Duodenal mucosa (tissue), 2 donors: ENCODE measurements at regions not wholly inside any gene's neighbourhood (a gene's known extent, or its start where the extent isn't known, plus 50 kb on each side); places are given as distances from the start of the nearest gene placed in this dataset.

Source experiments
- H3K27ac ChIP-seq: one replicate; pipeline ENCODE4 v1.7.0; 2013; ENCODE audit warnings: low read depth, low read length
- H3K27me3 ChIP-seq, 2 donors: one replicate each; pipeline ENCODE4 v1.7.0; 2013; ENCODE audit warnings: low read length in 2 of 2, control low read depth in 1 of 2; ENCODE audit not compliant: insufficient read depth in 2 of 2, control insufficient read depth in 1 of 2
- H3K36me3 ChIP-seq, 2 donors: one replicate each; pipeline ENCODE4 v1.7.0; 2013; ENCODE audit warnings: low read length in 2 of 2, control low read depth in 1 of 2; ENCODE audit not compliant: insufficient read depth in 2 of 2, control insufficient read depth in 1 of 2
- H3K4me1 ChIP-seq, 2 donors: one replicate each; pipeline ENCODE4 v1.7.0; 2013; ENCODE audit warnings: low read length in 2 of 2, control low read depth in 1 of 2; ENCODE audit not compliant: insufficient read depth in 2 of 2, control insufficient read depth in 1 of 2
- H3K4me3 ChIP-seq, 2 donors: one replicate each; pipeline ENCODE4 v1.7.0; 2013; ENCODE audit warnings: low read length in 2 of 2, low read depth in 1 of 2
- H3K9ac ChIP-seq, 2 donors: one replicate each; pipeline ENCODE4 v1.7.0; 2013; ENCODE audit warnings: low read length in 2 of 2, low read depth in 1 of 2
- H3K9me3 ChIP-seq, 2 donors: one replicate each; pipeline ENCODE4 v1.7.0; 2013; ENCODE audit warnings: low read length in 2 of 2, control low read depth in 1 of 2; ENCODE audit not compliant: control insufficient read depth in 1 of 2

DNA sequence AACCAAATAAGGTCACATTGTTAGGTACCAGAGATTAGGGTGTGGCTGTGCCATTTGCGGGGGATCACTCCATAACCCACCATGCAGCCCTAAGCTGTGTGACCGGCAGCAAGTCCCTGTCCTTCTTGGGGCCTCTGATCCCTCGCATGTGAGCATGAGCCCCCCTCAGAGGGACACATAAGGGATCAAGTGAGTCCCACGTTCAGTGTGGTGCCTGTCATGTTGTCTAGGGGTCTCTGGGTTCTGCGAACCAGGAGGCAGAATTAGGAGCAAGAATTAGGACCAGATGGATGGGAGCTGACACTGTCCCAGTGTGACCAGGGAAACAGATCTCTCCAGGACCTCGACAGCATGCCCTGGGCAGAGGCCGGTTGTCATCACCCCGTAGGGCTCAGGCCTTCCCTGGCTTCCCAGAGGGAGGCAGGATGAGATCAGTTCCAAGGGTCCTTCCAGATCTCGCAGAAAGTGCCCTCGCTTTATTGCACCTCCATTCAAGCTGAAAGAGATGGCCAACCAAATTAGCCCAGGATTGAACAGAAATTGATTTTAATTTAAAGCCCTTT is 113.2 kb upstream of the OTOS start:
- peaks cover 10 to 15% of the 10 kb centered on the region in 2 donors for H3K4me1 ChIP-seq
- no peak overlapping the region for H3K9ac ChIP-seq
- H3K36me3 ChIP-seq: no peaks in the 10 kb centered on the region
- no peak overlapping the region for H3K4me3 ChIP-seq
- no peaks in the 10 kb centered on the region for H3K9me3 ChIP-seq
- peaks cover 0 to 2% of the 10 kb centered on the region in 2 donors for H3K27me3 ChIP-seq
- H3K27ac ChIP-seq: no peak overlapping the region

DNA sequence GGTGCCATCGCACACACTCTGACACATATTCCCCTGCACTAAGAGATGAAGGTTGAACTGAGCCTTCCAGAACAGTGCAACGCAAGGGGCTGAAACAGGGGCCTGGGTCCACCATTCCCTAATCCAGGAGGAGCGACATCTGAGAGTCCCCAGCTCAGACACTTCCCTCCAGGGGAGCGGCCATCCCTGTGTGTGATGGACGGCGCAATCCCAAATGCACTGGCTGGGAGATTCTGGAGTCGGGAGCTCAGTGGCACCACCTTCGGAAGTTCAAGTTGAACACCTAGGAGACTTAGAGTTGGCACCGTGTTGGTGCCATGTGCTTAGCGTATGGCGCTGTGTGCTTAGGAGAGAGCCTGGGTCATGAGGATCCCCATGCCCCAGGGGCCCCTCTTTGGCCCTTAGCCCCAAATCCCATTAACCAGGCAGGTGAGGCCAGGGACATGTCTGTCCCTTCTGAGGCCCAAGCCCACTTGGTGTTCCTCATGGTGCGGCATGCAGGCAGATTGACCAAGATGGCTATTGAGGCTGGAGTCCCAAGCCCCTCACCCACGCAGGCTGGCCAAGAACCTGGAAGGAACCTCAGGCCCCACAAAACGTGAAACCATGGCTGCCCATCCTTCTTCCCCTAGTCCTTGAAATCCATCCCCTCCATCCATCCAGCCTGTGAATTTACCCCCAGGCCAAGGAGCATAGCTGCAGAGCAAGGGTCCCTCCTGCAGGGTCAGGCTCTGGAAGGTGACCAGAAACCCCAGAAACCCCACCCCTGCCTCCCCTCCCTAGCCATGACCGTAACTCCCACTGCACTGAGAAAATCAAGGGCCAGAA is 114.1 kb upstream of the OTOS start:
- no peaks in the 10 kb centered on the region for H3K36me3 ChIP-seq
- no peak overlapping the region for H3K4me3 ChIP-seq
- H3K27ac ChIP-seq: no peak overlapping the region
- no peak overlapping the region for H3K9ac ChIP-seq
- H3K9me3 ChIP-seq: no peaks in the 10 kb centered on the region
- H3K4me1 ChIP-seq: peaks cover 10 to 15% of the 10 kb centered on the region in 2 donors
- peaks cover 0 to 2% of the 10 kb centered on the region in 2 donors for H3K27me3 ChIP-seq

DNA sequence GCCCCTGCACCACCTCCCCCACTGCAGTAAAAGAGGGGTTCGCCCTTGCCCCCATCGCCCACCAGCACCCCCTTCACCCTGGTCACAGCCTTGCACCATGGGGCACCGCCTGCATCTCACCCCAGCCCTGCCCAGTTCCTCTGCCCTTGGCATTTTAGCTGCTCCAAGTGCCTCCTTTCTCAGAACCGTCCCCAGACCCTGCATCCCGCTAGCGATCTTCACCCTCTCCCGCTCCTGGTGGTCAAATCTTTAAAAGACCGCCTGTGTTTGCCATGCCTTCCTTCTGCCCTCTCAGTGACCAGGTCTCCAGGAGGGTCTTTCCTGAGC is 114.7 kb upstream of the OTOS start:
- Histone ChIP-seq H3K36me3 (no peaks in the 10 kb centered on the region), H3K9ac (no peak overlapping the region), H3K9me3 (no peaks in the 10 kb centered on the region), H3K4me3 (no peak overlapping the region), H3K27ac (no peak overlapping the region), H3K27me3 (peaks cover 0 to 2% of the 10 kb centered on the region in 2 donors), H3K4me1 (peaks cover 10 to 15% of the 10 kb centered on the region in 2 donors)

DNA sequence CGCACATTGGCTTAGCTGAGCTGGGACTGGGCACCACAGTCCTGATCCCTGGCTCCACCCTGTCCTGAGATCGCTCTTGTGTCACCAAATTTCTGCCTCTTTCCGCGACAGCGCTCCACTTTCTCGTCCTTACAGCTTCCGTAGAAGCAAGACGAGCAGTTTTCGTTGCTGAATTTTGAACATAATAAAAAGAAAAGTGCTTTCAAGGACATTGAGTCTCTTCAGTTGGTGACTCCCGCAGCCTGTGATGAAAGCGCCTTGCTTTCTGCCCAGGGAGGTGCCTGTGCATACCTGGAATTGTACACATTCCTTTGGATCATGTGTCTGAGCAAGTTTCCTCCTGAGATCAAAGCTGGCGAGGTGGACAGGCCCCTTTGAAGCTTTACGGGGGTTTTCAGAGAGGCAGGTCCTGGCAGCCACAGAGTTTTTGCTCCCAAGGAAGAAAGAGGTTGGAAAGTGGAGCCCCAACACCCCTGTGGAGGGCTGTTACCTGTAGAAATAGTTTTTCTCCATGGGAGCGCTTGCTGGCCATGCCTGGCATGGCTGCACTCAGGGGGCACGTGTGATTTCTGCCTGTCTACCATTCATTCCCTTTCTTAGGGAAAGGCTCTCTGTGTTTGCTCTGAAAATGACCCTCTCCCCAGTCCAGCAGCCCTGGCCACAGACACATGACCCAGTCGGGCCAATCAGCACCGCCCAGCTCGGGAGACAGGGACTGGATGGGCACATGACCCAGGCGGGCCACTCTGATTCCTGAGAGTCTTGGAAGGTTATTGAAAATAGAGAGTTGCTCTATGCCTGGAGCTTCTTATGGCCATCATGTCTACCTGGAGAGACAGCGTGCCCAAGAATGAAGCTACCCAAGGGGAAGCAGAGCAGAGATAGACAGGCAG is 115.6 kb upstream of the OTOS start:
- H3K9me3 ChIP-seq: no peaks in the 10 kb centered on the region
- H3K27me3 ChIP-seq: peaks cover 0 to 2% of the 10 kb centered on the region in 2 donors
- H3K36me3 ChIP-seq: no peaks in the 10 kb centered on the region
- no peak overlapping the region for H3K27ac ChIP-seq
- peaks cover 3 to 7% of the 10 kb centered on the region in 2 donors for H3K4me1 ChIP-seq
- no peak overlapping the region for H3K4me3 ChIP-seq
- no peak overlapping the region for H3K9ac ChIP-seq

DNA sequence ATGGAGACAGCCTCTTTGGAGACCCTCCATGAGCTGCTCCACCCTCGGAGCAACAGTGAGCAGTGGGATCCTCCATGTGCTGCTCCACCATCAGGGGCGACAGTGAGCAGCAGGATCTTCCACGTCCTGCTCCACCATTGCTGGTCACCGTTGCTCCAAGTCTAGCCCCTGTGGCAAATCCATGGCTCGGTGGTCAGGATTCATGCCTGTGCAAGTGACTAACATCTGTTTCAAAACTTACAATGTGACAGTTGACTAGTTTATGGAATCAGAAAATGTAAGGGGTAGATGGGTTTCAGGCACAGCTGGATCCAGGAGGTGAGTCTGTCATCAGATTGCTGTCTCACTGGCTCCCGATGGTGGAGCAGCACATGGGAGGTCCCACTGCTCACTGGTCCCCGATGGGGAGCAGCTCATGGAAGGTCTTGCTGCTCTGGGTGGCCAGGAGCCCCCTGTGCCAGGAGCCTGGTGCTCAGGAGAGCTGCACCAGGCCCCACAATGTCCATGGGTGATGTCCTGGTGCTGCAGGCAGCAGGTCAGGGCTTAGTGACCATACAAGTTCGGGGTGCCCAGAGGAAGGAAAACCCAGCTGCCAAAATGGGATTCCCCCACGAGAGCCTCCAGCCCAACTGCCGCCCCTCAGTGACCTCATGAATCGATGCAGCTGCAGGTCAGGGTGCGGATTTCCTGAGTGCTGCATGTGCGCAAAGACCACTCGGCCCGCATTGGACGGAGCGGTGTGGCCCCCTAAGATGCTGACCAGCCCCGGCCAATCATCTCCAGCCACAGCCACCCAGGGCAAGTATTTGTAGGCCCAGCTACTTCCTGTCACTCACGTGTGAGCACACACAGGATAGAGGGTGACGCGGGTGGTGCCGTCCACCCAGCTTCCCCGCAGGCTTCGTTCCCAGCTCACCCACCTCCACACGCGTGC is 116.5 kb upstream of the OTOS start:
- Histone ChIP-seq H3K4me1 (no peaks in the 10 kb centered on the region), H3K9me3 (peaks cover 0 to under 1% of the 10 kb centered on the region in 2 donors), H3K9ac (no peak overlapping the region), H3K4me3 (no peak overlapping the region), H3K27me3 (peaks cover 0 to 2% of the 10 kb centered on the region in 2 donors), H3K36me3 (no peaks in the 10 kb centered on the region), H3K27ac (no peak overlapping the region)

DNA sequence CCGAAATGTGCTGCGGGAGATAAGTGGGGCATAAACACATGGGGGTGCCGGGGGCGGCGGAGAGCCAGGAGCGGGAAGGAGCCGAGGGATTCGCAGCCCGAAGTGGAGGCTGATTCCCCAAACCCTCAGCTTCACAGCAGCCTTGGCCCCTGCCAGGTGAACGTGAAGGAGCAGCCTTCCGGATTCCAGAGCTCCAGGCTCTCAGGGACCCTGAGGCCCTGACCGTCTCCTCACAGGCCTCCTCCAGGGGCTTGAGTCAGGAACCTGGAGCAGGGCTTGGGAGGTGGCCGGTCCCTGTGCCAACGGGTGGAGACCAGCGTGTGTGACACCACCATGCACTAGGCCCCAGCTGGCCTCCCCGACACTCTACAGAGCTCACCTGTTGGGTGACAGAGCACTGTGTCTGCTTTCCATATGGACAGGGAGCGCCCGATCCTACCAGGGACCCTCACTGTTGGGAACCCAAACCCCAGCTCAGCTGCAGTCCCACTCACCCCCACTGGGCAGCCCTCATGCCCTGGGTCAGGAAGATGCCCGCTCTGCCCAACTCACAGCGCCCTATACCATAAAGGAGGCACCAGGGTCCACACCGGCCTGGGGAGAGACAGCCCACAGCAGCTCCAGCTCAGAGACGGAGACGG is 117.6 kb upstream of the OTOS start:
- no peaks in the 10 kb centered on the region for H3K36me3 ChIP-seq
- no peak overlapping the region for H3K9ac ChIP-seq
- no peak overlapping the region for H3K27ac ChIP-seq
- no peaks in the 10 kb centered on the region for H3K27me3 ChIP-seq
- no peak overlapping the region for H3K4me3 ChIP-seq
- peaks cover 3 to 4% of the 10 kb centered on the region in 2 donors for H3K9me3 ChIP-seq
- no peaks in the 10 kb centered on the region for H3K4me1 ChIP-seq

DNA sequence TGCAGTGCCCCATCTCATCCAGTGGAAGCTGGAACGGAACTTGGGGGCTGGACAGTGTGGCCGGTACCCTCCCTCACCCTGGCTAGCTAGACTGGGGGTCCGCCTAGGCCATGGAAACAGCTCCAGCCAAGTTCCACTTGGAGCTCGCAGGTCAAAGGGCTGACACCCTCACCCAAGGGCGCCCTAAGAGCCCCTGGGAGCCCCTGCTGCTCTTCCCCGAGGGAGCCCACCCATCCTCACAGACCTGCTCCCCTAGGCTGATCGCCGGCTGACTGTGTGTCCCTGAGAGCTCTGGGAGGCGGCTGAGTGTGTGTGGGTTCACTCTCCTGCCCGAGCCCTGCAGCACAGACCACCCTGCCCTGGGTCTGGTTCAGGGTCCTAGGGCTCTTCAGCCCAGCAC is 118.2 kb upstream of the OTOS start:
- Histone ChIP-seq H3K4me3 (no peak overlapping the region), H3K27me3 (no peaks in the 10 kb centered on the region), H3K9ac (no peak overlapping the region), H3K4me1 (no peaks in the 10 kb centered on the region), H3K36me3 (no peaks in the 10 kb centered on the region), H3K27ac (peak overlapping the region; percentile 25), H3K9me3 (peaks cover 3 to 5% of the 10 kb centered on the region in 2 donors)

DNA sequence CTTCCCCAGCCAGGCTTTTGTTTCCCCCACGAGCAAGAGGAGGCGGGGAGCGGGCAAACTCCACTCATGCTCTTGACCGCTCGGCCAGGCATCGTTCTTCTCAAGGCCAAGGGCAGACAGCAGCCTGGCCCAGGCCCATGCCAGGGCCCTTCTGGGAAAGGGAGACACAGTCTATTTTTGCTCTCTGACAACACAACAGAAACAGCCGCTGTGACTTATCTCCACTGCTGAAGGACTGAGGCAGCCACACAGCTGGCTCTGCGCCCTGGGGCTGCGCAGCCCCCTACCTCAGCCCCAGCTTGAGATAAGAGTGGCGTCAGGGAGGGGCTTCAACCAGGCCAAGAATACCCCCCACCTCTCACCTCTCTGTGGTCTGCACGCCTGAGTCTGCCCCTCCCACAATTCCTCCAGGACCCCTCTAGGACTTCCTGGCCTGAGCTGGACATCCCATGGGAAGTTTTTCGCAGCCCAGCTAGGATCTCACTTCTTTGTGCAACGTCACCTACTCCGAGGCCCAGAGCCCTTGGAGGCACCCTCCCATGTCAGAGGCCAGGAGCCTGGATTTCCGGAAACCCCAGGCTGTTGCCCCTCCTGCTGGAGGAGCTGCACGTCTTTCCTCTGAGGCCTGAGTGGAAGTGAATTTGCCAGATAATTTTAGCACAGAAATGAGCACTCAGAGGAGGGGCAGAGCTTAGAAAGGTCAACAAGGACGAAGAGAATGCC is 118.9 kb upstream of the OTOS start:
- Histone ChIP-seq H3K9ac (no peak overlapping the region), H3K27ac (no peak overlapping the region), H3K36me3 (no peaks in the 10 kb centered on the region), H3K4me3 (no peak overlapping the region), H3K27me3 (no peaks in the 10 kb centered on the region), H3K4me1 (no peaks in the 10 kb centered on the region), H3K9me3 (peaks cover 3 to 5% of the 10 kb centered on the region in 2 donors)
